ENCODE measurements at regions not wholly inside any gene's neighbourhood (a gene's known extent, or its start where the extent isn't known, plus 50 kb on each side); places are given as distances from the start of the nearest gene placed in this dataset.

DNA sequence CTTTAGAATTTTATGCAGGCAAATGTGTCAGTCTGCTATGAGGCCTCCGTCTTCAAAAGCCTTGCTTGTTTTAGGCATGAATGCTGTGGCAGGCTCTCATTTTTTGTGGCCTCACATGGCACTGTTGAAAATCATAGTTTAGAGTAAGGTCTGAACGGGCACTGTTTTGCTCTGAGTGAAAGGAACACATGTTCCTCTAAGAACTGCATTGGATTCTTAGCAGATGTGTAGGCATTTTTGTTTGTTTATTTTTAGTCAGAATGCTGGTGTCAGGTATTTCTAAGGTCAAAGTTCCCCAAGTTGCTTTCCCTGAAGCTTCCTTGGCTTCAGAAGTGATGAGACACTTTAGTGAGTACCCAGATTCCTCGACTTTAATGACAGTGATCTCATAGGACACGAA, 173.7 kb downstream of the HS3ST3B1 start:
- ATAC-seq (no peak), DNase-seq (no peak)
- no peak overlapping the region for H3K4me3 Mint-ChIP-seq
- H3K36me3 Mint-ChIP-seq, result no peaks in the 10 kb centered on the region
- H3K9me3 Mint-ChIP-seq (ENCODE audit: low read depth), result no peaks in the 10 kb centered on the region
- no peaks in the 10 kb centered on the region for H3K27me3 Mint-ChIP-seq
- CTCF ChIA-PET, result no interaction called here
- H3K27ac Mint-ChIP-seq, result no peak overlapping the region
- H3K4me1 Mint-ChIP-seq, result no peaks in the 10 kb centered on the region

DNA sequence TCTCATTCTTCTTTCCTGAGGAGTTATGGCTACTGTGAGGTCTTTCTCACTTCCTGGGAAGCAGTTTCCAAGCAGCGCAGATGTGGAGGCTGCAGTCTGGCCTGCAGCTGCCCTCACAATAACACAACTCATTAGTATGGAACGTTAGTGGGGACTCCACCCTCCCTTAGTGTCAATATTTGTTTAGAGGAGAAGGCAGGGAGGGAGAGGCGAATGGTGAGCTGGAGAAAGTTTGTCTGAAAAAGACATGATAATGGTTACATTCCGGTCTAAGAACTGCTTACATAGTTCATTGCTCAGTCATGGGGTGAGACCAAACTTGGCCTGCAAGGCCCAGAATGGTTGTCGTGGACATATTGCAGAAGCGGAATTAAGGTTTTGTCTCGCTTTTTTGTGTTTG, 170.2 kb downstream of the HS3ST3B1 start:
- Mint-ChIP-seq H3K27ac (no peak overlapping the region), H3K4me3 (no peak overlapping the region), H3K4me1 (no peaks in the 10 kb centered on the region), H3K9me3 (ENCODE audit: low read depth) (peaks cover 2% of the 10 kb centered on the region), H3K27me3 (no peaks in the 10 kb centered on the region), H3K36me3 (no peaks in the 10 kb centered on the region)
- DNase-seq (no peak), ATAC-seq (no peak)
- CTCF ChIA-PET, result no interaction called here

DNA sequence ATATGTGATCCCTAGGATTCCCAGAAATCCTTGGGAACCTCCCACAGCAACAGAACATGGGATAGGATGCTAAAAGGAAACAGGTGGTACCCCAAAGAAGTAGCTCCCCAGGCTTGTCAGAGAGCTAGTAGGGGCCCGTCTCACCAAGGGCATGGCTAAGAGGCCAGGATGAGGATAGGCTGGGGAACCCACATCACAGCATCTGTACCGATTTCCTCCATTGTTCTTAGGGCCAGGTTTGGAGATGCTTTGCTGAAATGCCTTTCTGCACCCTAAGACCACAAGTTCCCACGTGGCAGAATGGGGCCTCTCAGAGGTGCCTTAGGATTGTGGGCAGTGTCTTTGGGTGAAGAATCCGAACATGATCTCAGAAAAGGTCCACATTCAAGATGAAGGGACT, 169.5 kb downstream of the HS3ST3B1 start:
- ATAC-seq, result no peak
- CTCF ChIA-PET, result no interaction called here
- Mint-ChIP-seq H3K4me1 (no peaks in the 10 kb centered on the region), H3K27ac (no peak overlapping the region), H3K9me3 (ENCODE audit: low read depth) (peaks cover 2% of the 10 kb centered on the region), H3K4me3 (no peak overlapping the region), H3K36me3 (no peaks in the 10 kb centered on the region), H3K27me3 (no peaks in the 10 kb centered on the region)
- DNase-seq, result no peak

DNA sequence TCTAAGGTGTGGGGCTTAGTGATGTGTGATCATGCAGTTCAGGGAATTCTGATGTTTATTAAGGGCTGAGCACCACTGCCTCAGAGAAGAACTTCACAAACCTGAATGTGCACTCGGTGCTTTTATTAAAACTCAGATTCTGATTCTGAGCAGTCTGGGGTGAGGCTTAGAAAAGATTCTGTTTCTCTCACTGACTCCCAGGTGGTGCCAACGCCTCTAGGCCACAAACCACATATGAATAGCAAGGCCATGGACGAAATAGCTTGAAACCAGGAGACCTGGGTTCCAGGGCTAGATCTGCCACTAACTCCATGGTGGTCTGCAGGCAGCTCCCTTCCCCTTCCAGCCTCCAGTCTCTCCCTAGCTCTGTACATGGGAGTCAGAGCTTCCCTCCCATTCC, 169.1 kb downstream of the HS3ST3B1 start:
- Mint-ChIP-seq H3K4me1 (no peaks in the 10 kb centered on the region), H3K27me3 (no peaks in the 10 kb centered on the region), H3K9me3 (ENCODE audit: low read depth) (peaks cover 2% of the 10 kb centered on the region), H3K27ac (no peak overlapping the region), H3K36me3 (no peaks in the 10 kb centered on the region), H3K4me3 (no peak overlapping the region)
- no peak for DNase-seq
- ATAC-seq, result no peak
- CTCF ChIA-PET, result no interaction called here

DNA sequence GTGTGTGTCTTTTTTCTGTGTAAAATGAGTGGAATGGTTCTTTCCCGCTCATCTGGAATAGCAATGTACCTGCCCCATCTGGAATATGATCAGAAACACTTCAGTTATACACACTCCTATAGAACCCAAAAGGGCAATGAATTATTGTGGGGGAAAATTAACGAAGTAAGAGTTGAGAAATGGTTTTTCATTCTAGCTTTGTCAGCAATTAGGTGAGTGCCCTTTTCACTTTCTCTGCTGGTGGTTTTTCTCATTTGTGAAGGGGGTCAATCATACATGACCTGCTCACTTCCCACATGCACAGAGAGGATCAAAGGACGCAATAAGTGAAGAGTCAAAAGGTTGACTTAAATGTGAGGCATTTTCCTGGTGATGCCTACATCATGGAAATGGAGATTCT, 168.0 kb downstream of the HS3ST3B1 start:
- ATAC-seq, result no peak
- peaks cover 2% of the 10 kb centered on the region for H3K9me3 Mint-ChIP-seq (ENCODE audit: low read depth)
- no peaks in the 10 kb centered on the region for H3K36me3 Mint-ChIP-seq
- CTCF ChIA-PET, result no interaction called here
- DNase-seq, result no peak
- no peaks in the 10 kb centered on the region for H3K4me1 Mint-ChIP-seq
- no peak overlapping the region for H3K4me3 Mint-ChIP-seq
- H3K27ac Mint-ChIP-seq, result no peak overlapping the region
- H3K27me3 Mint-ChIP-seq, result no peaks in the 10 kb centered on the region

DNA sequence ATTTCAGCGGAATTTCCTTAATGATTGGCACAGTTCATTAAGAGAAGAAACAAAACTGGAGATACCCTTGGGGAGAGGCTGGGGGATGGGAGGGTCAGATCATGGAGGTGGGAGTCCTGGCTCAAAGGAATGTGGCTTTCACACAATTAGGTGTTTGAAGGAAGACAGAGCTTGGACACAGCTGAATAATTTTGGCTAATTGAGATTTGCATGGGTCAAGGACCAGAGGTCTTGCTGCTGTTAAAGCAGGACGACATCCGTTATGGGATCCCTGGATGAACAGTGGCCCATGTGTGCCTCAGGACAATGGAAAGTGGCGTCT, 160.3 kb downstream of the HS3ST3B1 start:
- CTCF ChIA-PET, result no interaction called here
- no peak overlapping the region for H3K4me3 Mint-ChIP-seq
- H3K27me3 Mint-ChIP-seq, result no peaks in the 10 kb centered on the region
- DNase-seq (no peak), ATAC-seq (no peak)
- H3K4me1 Mint-ChIP-seq, result no peaks in the 10 kb centered on the region
- H3K36me3 Mint-ChIP-seq, result no peaks in the 10 kb centered on the region
- no peaks in the 10 kb centered on the region for H3K9me3 Mint-ChIP-seq (ENCODE audit: low read depth)
- H3K27ac Mint-ChIP-seq, result no peak overlapping the region

DNA sequence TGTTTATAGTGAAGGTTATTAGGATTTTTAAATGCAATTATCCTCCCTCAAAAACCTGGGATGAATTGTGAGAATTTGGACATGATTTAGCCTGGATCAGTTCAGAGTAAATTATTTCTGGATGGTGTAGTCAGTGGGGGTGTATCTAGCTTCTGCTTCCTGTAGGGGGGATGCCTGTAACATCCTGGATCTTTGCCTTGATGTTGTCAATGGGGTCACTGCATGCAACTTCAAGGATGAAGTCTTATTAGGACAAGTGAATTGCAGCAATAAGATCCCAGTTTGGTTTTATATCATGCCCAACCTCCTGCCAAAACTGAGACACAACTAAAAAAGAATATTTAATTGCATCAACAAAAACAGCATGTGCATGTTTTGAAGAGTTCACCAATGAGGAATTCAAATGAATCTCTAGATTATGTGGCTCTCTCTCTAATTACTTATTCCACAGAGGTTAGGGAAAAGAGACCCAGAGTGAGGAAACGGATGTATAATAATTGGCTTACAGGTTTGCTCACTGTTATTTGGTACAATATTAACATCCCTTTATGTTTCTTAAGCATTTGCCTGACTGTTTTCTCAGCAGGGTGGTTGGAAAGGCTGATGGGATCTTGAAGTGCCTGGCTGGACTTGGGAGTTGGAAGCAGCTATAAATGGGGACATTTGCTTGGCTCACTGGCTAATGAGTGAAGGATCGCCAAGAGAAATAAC, 159.8 kb downstream of the HS3ST3B1 start:
- Mint-ChIP-seq H3K36me3 (no peaks in the 10 kb centered on the region), H3K27me3 (no peaks in the 10 kb centered on the region), H3K4me3 (no peak overlapping the region), H3K27ac (no peak overlapping the region), H3K4me1 (no peaks in the 10 kb centered on the region), H3K9me3 (ENCODE audit: low read depth) (no peaks in the 10 kb centered on the region)
- ATAC-seq, result no peak
- no peak for DNase-seq
- CTCF ChIA-PET, result no interaction called here

DNA sequence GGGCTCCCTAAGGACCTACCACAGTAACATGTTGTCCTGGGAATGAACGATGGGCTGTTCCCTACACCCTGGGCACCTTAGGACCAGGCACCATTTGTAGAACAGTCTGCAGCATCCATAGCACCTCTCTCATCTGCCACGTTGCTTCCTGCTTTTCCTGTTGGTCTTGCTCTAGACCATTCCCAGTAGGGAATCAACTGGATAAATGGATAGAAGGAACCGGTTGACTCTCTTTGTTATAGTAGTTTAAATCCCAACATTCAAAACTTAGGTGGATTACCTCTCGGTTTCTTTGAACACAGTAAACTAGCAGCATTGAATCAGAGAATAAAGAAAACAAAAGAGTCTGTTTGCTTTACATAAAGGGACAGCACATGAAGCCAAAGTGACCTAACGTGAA, 159.1 kb downstream of the HS3ST3B1 start:
- CTCF ChIA-PET, result no interaction called here

DNA sequence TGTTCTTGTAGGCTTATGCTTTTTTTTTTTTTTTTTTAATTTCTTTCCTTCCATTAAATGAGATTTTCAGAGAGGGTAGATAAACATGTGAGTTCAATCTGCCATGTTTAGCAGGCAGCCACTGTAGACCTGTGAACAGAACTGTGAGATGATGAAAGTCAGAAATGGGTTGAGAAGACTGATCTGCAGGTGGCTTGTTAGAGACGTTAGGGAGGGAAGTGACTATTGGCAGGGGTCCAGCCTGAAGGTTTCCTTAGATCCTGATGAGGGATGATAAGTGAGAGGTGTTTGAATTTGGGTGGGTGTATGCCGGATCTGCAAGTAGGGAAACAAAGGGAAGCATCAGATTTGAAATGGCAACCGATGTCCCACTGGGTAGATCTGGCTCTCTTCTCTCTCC, 157.8 kb downstream of the HS3ST3B1 start:
- no peak for DNase-seq
- ATAC-seq, result no peak
- no peaks in the 10 kb centered on the region for H3K27me3 Mint-ChIP-seq
- H3K27ac Mint-ChIP-seq, result no peak overlapping the region
- no peaks in the 10 kb centered on the region for H3K4me1 Mint-ChIP-seq
- no peaks in the 10 kb centered on the region for H3K9me3 Mint-ChIP-seq (ENCODE audit: low read depth)
- CTCF ChIA-PET, result no interaction called here
- H3K4me3 Mint-ChIP-seq, result no peak overlapping the region
- H3K36me3 Mint-ChIP-seq, result no peaks in the 10 kb centered on the region

More for the DNA sequence above, 159.1 kb downstream of the HS3ST3B1 start:
- Mint-ChIP-seq H3K9me3 (ENCODE audit: low read depth) (no peaks in the 10 kb centered on the region), H3K36me3 (no peaks in the 10 kb centered on the region), H3K27ac (no peak overlapping the region), H3K4me3 (no peak overlapping the region), H3K4me1 (no peaks in the 10 kb centered on the region), H3K27me3 (no peaks in the 10 kb centered on the region)
- ATAC-seq (no peak), DNase-seq (no peak)

DNA sequence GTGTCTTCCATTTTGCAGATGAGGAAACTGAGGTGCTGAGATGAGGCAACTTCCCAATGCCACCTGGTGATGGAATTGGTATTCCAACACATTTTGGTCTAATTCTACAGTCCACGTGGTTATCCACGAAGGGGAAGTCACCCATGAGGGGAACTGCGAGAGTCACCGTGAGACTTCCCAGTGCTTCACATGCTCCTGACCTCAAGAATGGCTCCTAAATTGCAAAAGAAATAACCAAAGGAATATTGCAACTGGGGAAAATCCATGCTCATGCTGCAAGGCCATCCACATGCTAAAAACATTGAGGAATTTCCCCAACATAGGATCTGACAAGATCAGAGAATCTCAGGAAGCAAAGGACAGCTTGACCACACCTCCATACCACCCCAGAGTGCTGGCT, 153.9 kb downstream of the HS3ST3B1 start:
- H3K27me3 Mint-ChIP-seq, result no peaks in the 10 kb centered on the region
- no peak overlapping the region for H3K27ac Mint-ChIP-seq
- H3K4me1 Mint-ChIP-seq, result no peaks in the 10 kb centered on the region
- H3K4me3 Mint-ChIP-seq, result no peak overlapping the region
- CTCF ChIA-PET, result no interaction called here
- no peak for DNase-seq
- ATAC-seq, result no peak
- H3K36me3 Mint-ChIP-seq, result no peaks in the 10 kb centered on the region
- no peaks in the 10 kb centered on the region for H3K9me3 Mint-ChIP-seq (ENCODE audit: low read depth)

DNA sequence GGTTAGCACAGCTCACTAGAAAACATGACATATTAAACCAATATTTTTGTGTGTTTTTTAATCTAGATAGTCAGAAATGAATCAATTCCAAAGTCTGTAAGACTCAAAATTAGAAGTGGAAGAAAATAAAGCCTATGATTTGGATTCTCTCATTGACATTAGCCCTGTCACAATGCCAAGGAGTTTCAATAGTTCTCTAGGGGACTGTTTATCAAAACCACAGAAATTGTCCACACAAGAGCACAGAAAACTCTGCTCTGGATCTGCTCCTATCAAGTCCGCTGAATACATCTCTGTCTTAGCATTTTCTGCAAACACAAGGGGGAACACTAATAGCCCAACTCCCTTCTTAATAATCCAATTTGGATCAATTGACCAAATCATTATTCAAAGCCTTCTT, 152.0 kb downstream of the HS3ST3B1 start:
- no peaks in the 10 kb centered on the region for H3K27me3 Mint-ChIP-seq
- no peak overlapping the region for H3K4me3 Mint-ChIP-seq

DNA sequence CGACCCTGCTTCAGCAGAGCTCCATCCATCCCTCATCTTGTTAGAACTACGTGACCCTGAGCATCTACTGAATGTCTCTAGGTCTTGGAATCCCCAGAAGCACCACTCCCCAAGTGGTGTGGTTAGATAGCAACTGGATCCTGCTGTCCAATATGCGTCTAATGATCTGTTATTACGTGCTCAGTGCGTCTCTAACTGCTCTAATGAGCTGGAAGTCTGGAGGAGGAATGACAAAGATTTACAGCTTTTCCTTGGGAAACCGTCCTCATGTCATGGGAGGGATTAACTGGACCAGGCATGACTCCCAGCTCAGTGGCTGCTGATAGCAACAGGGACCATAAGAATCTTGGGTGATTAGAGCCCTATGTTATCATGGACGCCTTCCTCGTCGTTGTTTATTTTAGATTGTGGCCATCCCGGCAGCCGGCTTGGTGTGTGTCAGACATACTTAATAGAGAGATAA, 150.9 kb downstream of the HS3ST3B1 start:
- no peak for ATAC-seq
- no peak overlapping the region for H3K4me3 Mint-ChIP-seq
- H3K9me3 Mint-ChIP-seq (ENCODE audit: low read depth), result no peaks in the 10 kb centered on the region
- DNase-seq, result no peak
- H3K4me1 Mint-ChIP-seq, result no peaks in the 10 kb centered on the region
- H3K27me3 Mint-ChIP-seq, result peaks cover 2% of the 10 kb centered on the region
- no peak overlapping the region for H3K27ac Mint-ChIP-seq
- CTCF ChIA-PET, result interaction anchor here (0.6 kb wide), 1 partner anchor 105 kb away, joined by 4 read pairs; no protein-coding TSS in a partner anchor
- no peaks in the 10 kb centered on the region for H3K36me3 Mint-ChIP-seq

More for the DNA sequence above, 152.0 kb downstream of the HS3ST3B1 start:
- H3K27ac Mint-ChIP-seq, result no peak overlapping the region
- CTCF ChIA-PET, result no interaction called here
- no peaks in the 10 kb centered on the region for H3K36me3 Mint-ChIP-seq
- H3K4me1 Mint-ChIP-seq, result no peaks in the 10 kb centered on the region
- DNase-seq, result no peak
- no peak for ATAC-seq
- H3K9me3 Mint-ChIP-seq (ENCODE audit: low read depth), result no peaks in the 10 kb centered on the region

DNA sequence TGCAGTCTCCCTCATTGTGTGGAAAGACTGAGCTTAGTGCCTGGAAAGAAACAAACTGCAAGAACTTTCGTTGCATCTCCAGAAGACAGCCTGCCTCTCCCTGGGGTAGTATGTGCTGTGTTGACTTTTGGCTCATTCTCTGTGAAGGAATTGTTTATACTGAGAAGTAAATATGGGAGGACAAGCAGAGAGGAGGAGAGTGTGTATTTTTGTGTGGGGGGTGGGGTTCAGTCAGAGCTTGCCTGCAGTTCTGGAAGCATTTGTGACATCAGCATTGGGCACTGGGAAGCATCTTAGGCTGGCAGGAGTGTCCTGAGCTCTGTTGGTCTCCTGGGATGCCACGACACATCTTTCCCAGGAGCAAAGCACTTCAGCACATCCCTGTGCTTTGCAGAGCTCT, 147.9 kb downstream of the HS3ST3B1 start:
- Mint-ChIP-seq H3K9me3 (ENCODE audit: low read depth) (no peaks in the 10 kb centered on the region), H3K4me1 (no peaks in the 10 kb centered on the region), H3K27ac (no peak overlapping the region), H3K27me3 (peaks cover 2% of the 10 kb centered on the region), H3K4me3 (no peak overlapping the region), H3K36me3 (no peaks in the 10 kb centered on the region)
- ATAC-seq, result no peak
- DNase-seq, result no peak
- CTCF ChIA-PET, result interaction anchor here (1.5 kb wide), 1 partner anchor 11 kb away, joined by 4 read pairs; no protein-coding TSS in a partner anchor

DNA sequence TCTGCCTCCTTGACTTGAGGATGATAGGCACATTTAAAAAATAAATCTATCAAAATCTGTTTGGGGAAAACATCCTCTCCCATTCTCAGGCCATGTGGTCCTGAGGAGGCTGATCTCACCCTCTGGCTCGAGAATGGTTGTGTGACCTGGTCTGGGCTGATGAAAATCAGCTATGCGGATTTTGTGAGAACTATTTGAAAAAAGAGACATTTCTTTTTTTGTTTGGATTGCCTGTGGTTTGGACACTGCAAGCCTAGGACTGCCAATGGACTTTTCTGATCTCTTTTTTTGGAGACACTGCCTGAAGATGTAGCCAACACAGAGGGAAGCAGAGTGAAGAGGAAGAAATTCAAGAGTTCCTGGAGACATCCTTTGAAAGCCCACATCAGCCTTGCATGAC, 145.9 kb downstream of the HS3ST3B1 start:
- ATAC-seq (no peak), DNase-seq (no peak)
- H3K36me3 Mint-ChIP-seq, result no peaks in the 10 kb centered on the region
- no peak overlapping the region for H3K27ac Mint-ChIP-seq
- CTCF ChIA-PET, result no interaction called here
- no peaks in the 10 kb centered on the region for H3K4me1 Mint-ChIP-seq
- no peak overlapping the region for H3K4me3 Mint-ChIP-seq
- H3K27me3 Mint-ChIP-seq, result peaks cover 2% of the 10 kb centered on the region
- no peaks in the 10 kb centered on the region for H3K9me3 Mint-ChIP-seq (ENCODE audit: low read depth)

DNA sequence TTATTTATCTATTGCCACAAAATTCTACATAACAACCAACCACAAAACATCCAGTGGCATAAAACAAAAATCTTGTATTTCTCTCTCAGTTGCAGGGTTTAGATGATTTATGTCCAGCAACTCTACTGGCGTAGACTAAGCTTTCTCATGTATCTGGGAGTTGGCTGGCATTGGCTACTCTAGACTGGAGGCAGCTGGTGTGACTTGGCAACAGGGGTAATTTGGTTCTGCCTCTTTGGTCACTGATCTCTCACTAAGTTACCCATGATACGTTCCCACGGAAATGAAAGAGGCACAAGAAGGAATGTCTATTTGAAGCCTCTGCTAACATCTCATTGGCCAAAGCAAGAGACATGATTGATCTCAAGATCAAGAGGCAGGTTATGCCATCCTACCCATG, 144.0 kb downstream of the HS3ST3B1 start:
- Mint-ChIP-seq H3K4me1 (no peaks in the 10 kb centered on the region), H3K4me3 (no peak overlapping the region), H3K27ac (no peak overlapping the region), H3K27me3 (peaks cover 2% of the 10 kb centered on the region), H3K9me3 (ENCODE audit: low read depth) (no peaks in the 10 kb centered on the region), H3K36me3 (no peaks in the 10 kb centered on the region)
- CTCF ChIA-PET, result no interaction called here
- DNase-seq (no peak), ATAC-seq (no peak)

Data from activated CD8-positive, alpha-beta memory T cell treated with anti-CD3 and anti-CD28 coated beads, Interleukin-2, amount 10 ng/mL, durations not matched to agents 7 days and 5 days (primary cell).